HUES48 (cell line): ENCODE measurements at regions not wholly inside any gene's neighbourhood (a gene's known extent, or its start where the extent isn't known, plus 50 kb on each side); places are given as distances from the start of the nearest gene placed in this dataset.
"Not testable (repeated sequence)": the region's sequence is repeated elsewhere in the genome, so short reads cannot be mapped to it uniquely, and the experiment has no call there.

Experiments used
- H3K27ac ChIP-seq: one replicate; pipeline ENCODE4 v1.7.0; 2013; ENCODE audit warnings: low read depth, low read length, inconsistent platforms
- H3K27me3 ChIP-seq: 2 replicates; pipeline ENCODE4 v1.6.1; 2013; ENCODE audit warnings: mild to moderate bottlenecking, low read length; ENCODE audit not compliant: control insufficient read depth, insufficient read depth
- H3K36me3 ChIP-seq: 2 replicates; pipeline ENCODE4 v1.6.1; 2013; ENCODE audit warnings: low read length; ENCODE audit not compliant: control insufficient read depth, insufficient read depth
- H3K4me1 ChIP-seq: 2 replicates; pipeline ENCODE4 v1.6.1; 2013; ENCODE audit warnings: mild to moderate bottlenecking, low read length; ENCODE audit not compliant: control insufficient read depth, insufficient read depth
- H3K4me3 ChIP-seq: 2 replicates; pipeline ENCODE4 v1.5.1; 2013; ENCODE audit warnings: mild to moderate bottlenecking, low read depth, low read length
- H3K9ac ChIP-seq: 2 replicates; pipeline ENCODE4 v1.6.1; 2013; ENCODE audit warnings: mild to moderate bottlenecking, low read depth, low read length, moderate library complexity
- H3K9me3 ChIP-seq: 2 replicates; pipeline ENCODE4 v1.6.1; 2013; ENCODE audit warnings: low read length; ENCODE audit not compliant: control insufficient read depth, insufficient read depth

DNA sequence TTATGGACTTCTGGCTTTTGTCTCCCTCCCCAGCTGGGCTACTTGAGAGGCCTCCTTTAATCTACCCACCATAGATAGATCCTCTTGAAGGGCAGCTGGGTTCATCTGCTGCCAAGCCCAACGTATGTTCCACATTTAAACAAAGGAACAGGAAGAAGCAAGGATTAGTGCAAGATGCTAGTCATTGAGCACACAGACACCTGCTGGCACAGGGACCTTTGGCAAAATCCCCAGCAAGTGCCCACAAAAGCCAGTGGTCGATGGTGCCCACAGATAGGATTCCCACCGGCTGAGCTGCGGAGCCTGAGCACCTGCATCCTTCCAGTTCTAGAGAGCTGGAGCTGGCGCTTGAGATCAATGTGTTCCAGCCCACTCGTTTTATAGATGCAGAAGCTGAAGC is 57.7 kb upstream of the SHB start:
- H3K4me3 ChIP-seq = no peak overlapping the region
- no peak overlapping the region for H3K9ac ChIP-seq
- H3K36me3 ChIP-seq = no peaks in the 10 kb centered on the region
- no peak overlapping the region for H3K27ac ChIP-seq
- H3K9me3 ChIP-seq = no peaks in the 10 kb centered on the region
- no peaks in the 10 kb centered on the region for H3K4me1 ChIP-seq
- peaks cover 19% of the 10 kb centered on the region; the same call in 1 of the 2 replicates for H3K27me3 ChIP-seq

GRCh38 chr9:38125889-38126288 is 56.9 kb upstream of the SHB start:
- Histone ChIP-seq H3K36me3 (no peaks in the 10 kb centered on the region), H3K9ac (no peak overlapping the region), H3K4me1 (no peaks in the 10 kb centered on the region), H3K27ac (no peak overlapping the region), H3K9me3 (no peaks in the 10 kb centered on the region), H3K4me3 (no peak overlapping the region), H3K27me3 (peaks cover 19% of the 10 kb centered on the region; the same call in 1 of the 2 replicates)

DNA sequence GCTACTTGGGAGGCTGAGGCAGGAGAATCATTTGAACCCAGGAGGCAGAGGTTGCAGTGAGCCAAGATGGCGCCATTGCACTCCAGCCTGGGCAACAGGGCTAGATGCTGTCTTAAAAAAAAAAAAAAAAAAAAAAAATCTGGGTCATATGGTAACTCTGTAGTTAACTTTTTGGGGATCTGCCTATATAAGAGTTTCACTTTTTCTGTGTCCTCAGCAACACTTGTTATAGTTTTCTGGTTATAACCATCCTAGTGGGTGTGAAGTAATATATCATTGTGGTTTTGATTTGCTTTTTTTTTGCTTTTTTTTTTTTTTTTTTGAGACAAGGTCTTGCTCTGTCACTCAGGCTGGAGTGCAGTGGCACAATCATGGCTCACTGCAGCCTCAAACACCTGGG is 54.3 kb upstream of the SHB start:
- H3K4me3 ChIP-seq, H3K36me3 ChIP-seq, H3K4me1 ChIP-seq, H3K9ac ChIP-seq, H3K27ac ChIP-seq, H3K9me3 ChIP-seq: not testable (repeated sequence)
- peaks cover 13% of the 10 kb centered on the region; the same call in 1 of the 2 replicates for H3K27me3 ChIP-seq

GRCh38 chr9:38120961-38121360 is 51.9 kb upstream of the SHB start:
- Histone ChIP-seq H3K27ac (no peak overlapping the region), H3K4me1 (no peaks in the 10 kb centered on the region), H3K36me3 (no peaks in the 10 kb centered on the region), H3K9ac (no peak overlapping the region), H3K9me3 (no peaks in the 10 kb centered on the region), H3K4me3 (no peak overlapping the region), H3K27me3 (0 out of 2 replicates have a peak, but pooled peaks cover 5% of the 10 kb centered on the region)

GRCh38 chr9:38119560-38120236 is 50.7 kb upstream of the SHB start:
- H3K27me3 ChIP-seq = 0 out of 2 replicates have a peak, but pooled peaks cover 7% of the 10 kb centered on the region

DNA sequence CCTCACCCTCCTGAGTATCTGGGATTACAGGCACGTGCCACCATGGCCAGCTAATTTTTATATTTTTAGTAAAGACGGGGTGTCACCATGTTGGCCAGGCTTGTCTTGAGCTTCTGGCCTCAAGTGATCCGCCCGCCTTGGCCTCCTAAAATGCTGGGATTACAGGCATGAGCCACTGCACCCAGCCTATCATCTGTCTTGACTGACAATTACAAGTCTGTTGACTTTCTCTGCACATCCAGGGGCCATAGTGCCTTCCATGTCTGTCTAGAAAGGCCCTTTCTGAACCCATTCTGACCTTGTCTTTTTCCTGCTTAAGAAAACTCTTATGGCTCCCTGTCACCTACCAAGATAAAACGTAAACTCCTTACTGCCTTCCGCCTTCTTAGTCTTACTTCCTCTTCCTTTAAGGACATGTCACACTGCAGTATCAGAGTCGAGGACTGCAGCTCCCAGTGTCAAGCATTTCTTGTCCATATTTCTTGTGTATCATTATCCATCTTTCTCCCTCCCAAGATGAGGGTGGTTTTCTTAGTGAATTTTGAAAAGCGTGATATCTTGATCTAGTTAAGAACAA is 49.9 kb upstream of the SHB start:
- H3K36me3 ChIP-seq = no peaks in the 10 kb centered on the region
- no peak overlapping the region for H3K4me3 ChIP-seq

More at GRCh38 chr9:38119560-38120236, 50.7 kb upstream of the SHB start:
- Histone ChIP-seq H3K4me3 (no peak overlapping the region), H3K9ac (no peak overlapping the region), H3K4me1 (no peaks in the 10 kb centered on the region), H3K27ac (no peak overlapping the region), H3K36me3 (no peaks in the 10 kb centered on the region), H3K9me3 (no peaks in the 10 kb centered on the region)

More for the DNA sequence above, 49.9 kb upstream of the SHB start:
- Histone ChIP-seq H3K27ac (no peak overlapping the region), H3K27me3 (0 out of 2 replicates have a peak, but pooled peaks cover 7% of the 10 kb centered on the region), H3K4me1 (no peaks in the 10 kb centered on the region), H3K9me3 (no peaks in the 10 kb centered on the region), H3K9ac (no peak overlapping the region)
